Gastrocnemius medialis (tissue), 4 donors: ENCODE measurements at regions not wholly inside any gene's neighbourhood (a gene's known extent, or its start where the extent isn't known, plus 50 kb on each side); places are given as distances from the start of the nearest gene placed in this dataset.

Experiments
- ATAC-seq, 2 donors: fragments of 150-250 bp; one replicate each; pipeline ENCODE4 v1.9.1; 2016
- DNase-seq, 2 donors: peaks; one replicate each; pipeline ENCODE4 v3.0.0-alpha.2; 2019
- H3K27ac ChIP-seq, 4 donors: fragments of 200-600 bp; sonication (generic); 1 replicate in 1 of 4; 2 replicates in 3 of 4; pipeline ENCODE4 v1.5.1; 2016 to 2018; ENCODE audit warnings: mild to moderate bottlenecking in 2 of 4, moderate library complexity in 1 of 4
- H3K27me3 ChIP-seq, 3 donors: fragments of 200-600 bp; sonication (generic) in 2 of 3; 1 replicate in 1 of 3; 2 replicates in 2 of 3; pipeline versions ENCODE4 v1.5.1 to v1.6.0; 2016 to 2019; ENCODE audit warnings: mild to moderate bottlenecking in 1 of 3, moderate library complexity in 1 of 3
- H3K36me3 ChIP-seq, 2 donors: fragments of 200-600 bp; sonication (generic) in 1 of 2; one replicate each; pipeline ENCODE4 v1.5.1; 2017 to 2018
- H3K4me1 ChIP-seq, 2 donors: fragments of 200-600 bp; sonication (generic) in 1 of 2; one replicate each; pipeline ENCODE4 v1.5.1; 2016 to 2017; ENCODE audit warnings: mild to moderate bottlenecking in 2 of 2
- H3K4me3 ChIP-seq, 4 donors: fragments of 200-600 bp; sonication (generic) in 3 of 4; 1 replicate in 1 of 4; 2 replicates in 3 of 4; pipeline ENCODE4 v1.5.1; 2016 to 2019; ENCODE audit warnings: mild to moderate bottlenecking in 2 of 4
- H3K9me3 ChIP-seq, 3 donors: fragments of 200-600 bp; sonication (generic) in 2 of 3; 1 replicate in 1 of 3; 2 replicates in 2 of 3; pipeline ENCODE4 v1.5.1; 2016 to 2019
- CTCF ChIP-seq, 5 experiments: fragments of 450-650 bp in 3 of 5; fragments of 200-600 bp in 2 of 5; sonication (generic) in 2 of 5; IDR thresholded peaks in 4 of 5; conservative IDR thresholded peaks in 1 of 5; 1 replicate in 4 of 5; 2 replicates in 1 of 5; pipeline ENCODE4 v1.5.1; 2016 to 2019; ENCODE audit warnings: antibody characterized with exemption in 5 of 5, mild to moderate bottlenecking in 3 of 5, moderate library complexity in 3 of 5
- POLR2A ChIP-seq, 2 donors: fragments of 450-650 bp; IDR thresholded peaks; one replicate each; pipeline ENCODE4 v1.6.1; 2017; ENCODE audit warnings: antibody characterized with exemption in 2 of 2, mild to moderate bottlenecking in 2 of 2, moderate library complexity in 2 of 2
- in situ Hi-C, 4 donors: fragments of 200-750 bp; cut with MboI; loops; one replicate each; pipeline versions ENCODE4 v1.15.0 to v1.8.0; 2017; ENCODE audit warnings: low sequenced_read_pairs in 4 of 4
- intact Hi-C: fragments of 100-400 bp; cut with DNase I; formaldehyde crosslinking; loops from one replicate; pipeline ENCODE4 v1.15.1; 2023; ENCODE audit warnings: low total_unique reads

- Histone ChIP-seq H3K36me3 (no peaks in the 10 kb centered on the region), H3K27me3 (no peaks in the 10 kb centered on the region), H3K27ac (no peak overlapping the region), H3K4me1 (no peaks in the 10 kb centered on the region), H3K9me3 (no peaks in the 10 kb centered on the region), H3K4me3 (no peak overlapping the region)
- ATAC-seq (no peak), DNase-seq (no peak)
- TF ChIP-seq POLR2A (IDR thresholded peaks at IDR 0.05), result no peak
- no peak for TF ChIP-seq CTCF (IDR thresholded peaks at IDR 0.05 in 4 of 5, conservative IDR thresholded peaks at IDR 0.05 in 1 of 5)
- in situ Hi-C loops (no loop called here), intact Hi-C loops (no loop called here)
These were observed 86.4 kb upstream of the MTNR1B start for GRCh38 chr11:92882828-92883611.

GRCh38 chr11:92885600-92885999 lies 83.9 kb upstream of the MTNR1B start:
- intact Hi-C loops, result no loop called here
- ATAC-seq, result no peak
- no peaks in the 10 kb centered on the region for H3K4me1 ChIP-seq

GRCh38 chr11:92886243-92886905 lies 83.1 kb upstream of the MTNR1B start:
- H3K36me3 ChIP-seq, result no peaks in the 10 kb centered on the region
- H3K27me3 ChIP-seq, result no peaks in the 10 kb centered on the region
- H3K4me1 ChIP-seq, result no peaks in the 10 kb centered on the region
- ATAC-seq, result no peak
- H3K4me3 ChIP-seq, result no peak overlapping the region
- no peaks in the 10 kb centered on the region for H3K9me3 ChIP-seq
- H3K27ac ChIP-seq, result no peak overlapping the region
- no peak for DNase-seq
- in situ Hi-C loops (no loop called here), intact Hi-C loops (no loop called here)
- TF ChIP-seq CTCF (IDR thresholded peaks at IDR 0.05 in 4 of 5, conservative IDR thresholded peaks at IDR 0.05 in 1 of 5) (peak in 3 of 5 experiments; percentile 13 to 35 (median 27)), POLR2A (IDR thresholded peaks at IDR 0.05) (no peak)

More at GRCh38 chr11:92885600-92885999, 83.9 kb upstream of the MTNR1B start:
- no peak for TF ChIP-seq POLR2A (IDR thresholded peaks at IDR 0.05)
- TF ChIP-seq CTCF (IDR thresholded peaks at IDR 0.05 in 4 of 5, conservative IDR thresholded peaks at IDR 0.05 in 1 of 5), result no peak
- Histone ChIP-seq H3K4me3 (no peak overlapping the region), H3K36me3 (no peaks in the 10 kb centered on the region), H3K27ac (no peak overlapping the region), H3K27me3 (no peaks in the 10 kb centered on the region), H3K9me3 (no peaks in the 10 kb centered on the region)
- in situ Hi-C loops, result no loop called here
- DNase-seq, result no peak

GRCh38 chr11:92888696-92889095 lies 80.8 kb upstream of the MTNR1B start:
- H3K27me3 ChIP-seq, result no peaks in the 10 kb centered on the region
- no peak overlapping the region for H3K4me3 ChIP-seq
- no peaks in the 10 kb centered on the region for H3K4me1 ChIP-seq
- no peak for TF ChIP-seq CTCF (IDR thresholded peaks at IDR 0.05 in 4 of 5, conservative IDR thresholded peaks at IDR 0.05 in 1 of 5)
- no peak for TF ChIP-seq POLR2A (IDR thresholded peaks at IDR 0.05)
- H3K9me3 ChIP-seq, result no peaks in the 10 kb centered on the region
- no peak overlapping the region for H3K27ac ChIP-seq
- in situ Hi-C loops (no loop called here), intact Hi-C loops (no loop called here)
- ATAC-seq (no peak), DNase-seq (no peak)
- no peaks in the 10 kb centered on the region for H3K36me3 ChIP-seq
